GM13976 (cell line): ENCODE measurements at regions not wholly inside any gene's neighbourhood (a gene's known extent, or its start where the extent isn't known, plus 50 kb on each side); places are given as distances from the start of the nearest gene placed in this dataset.

ENCODE experiments used
- DNase-seq: peaks from one replicate; pipeline ENCODE4 v3.0.0; 2012; ENCODE audit warnings: low spot score
- CTCF ChIP-seq: IDR thresholded peaks from 2 replicates; pipeline ENCODE4 v1.5.1; 2012; ENCODE audit warnings: borderline replicate concordance, mild to moderate bottlenecking; ENCODE audit not compliant: insufficient read depth; ENCODE audit errors: extremely low read depth, missing control alignments, control extremely low read depth
- in situ Hi-C: fragments of 300-500 bp; cut with MboI; formaldehyde crosslinking; loops from one replicate; pipeline ENCODE4 v1.12.0; 2022; ENCODE audit warnings: low sequenced_read_pairs, mixed read lengths, inconsistent platforms; ENCODE audit not compliant: unreplicated experiment

- in situ Hi-C loops: no loop called here
Measured at GRCh38 chr14:28536889-28537288, 229.7 kb upstream of the FOXG1 start.

DNA sequence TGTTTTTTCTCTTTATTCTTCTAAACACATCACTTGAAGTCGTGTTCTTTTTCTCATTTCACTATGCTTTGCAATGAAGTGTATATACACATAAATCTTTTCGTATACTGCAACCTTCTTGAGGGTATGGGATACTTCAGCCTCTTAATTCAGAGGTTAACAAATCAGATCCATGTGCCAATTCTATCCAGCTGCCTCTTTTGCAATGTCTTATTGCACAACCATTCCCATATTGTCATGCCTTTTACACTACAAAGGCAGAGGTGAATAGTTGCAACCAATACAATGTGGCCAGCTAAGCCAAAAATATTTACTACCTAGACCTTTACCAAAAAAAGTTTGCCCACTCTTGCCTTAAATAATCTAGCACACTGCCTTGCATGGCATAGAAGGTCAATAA is 224.5 kb upstream of the FOXG1 start:
- TF ChIP-seq CTCF: no peak
- DNase-seq: no peak
- in situ Hi-C loops: no loop called here

More at GRCh38 chr14:28536889-28537288, 229.7 kb upstream of the FOXG1 start:
- DNase-seq: no peak
- no peak for TF ChIP-seq CTCF

GRCh38 chr14:28565345-28565744 is 201.2 kb upstream of the FOXG1 start:
- in situ Hi-C loops: no loop called here
- DNase-seq: no peak
- TF ChIP-seq CTCF: no peak

DNA sequence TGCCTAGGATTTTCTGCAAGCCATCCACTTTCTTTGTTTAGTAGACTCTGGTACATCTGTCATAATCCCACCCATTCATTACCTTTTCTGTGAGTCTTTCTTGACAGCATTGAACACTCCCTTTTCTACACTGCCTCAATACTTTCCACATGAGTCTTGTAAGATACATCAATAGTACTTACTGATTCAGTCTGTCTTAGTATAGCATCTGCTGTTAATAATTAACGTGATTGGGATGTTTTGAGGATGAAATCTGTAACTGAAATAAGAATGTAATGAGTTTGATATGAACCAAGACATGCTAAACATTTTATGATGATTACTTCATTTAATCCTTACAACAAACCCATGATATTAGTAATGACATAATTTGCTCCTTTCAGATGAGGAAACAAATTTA is 196.2 kb upstream of the FOXG1 start:
- in situ Hi-C loops: no loop called here
- no peak for TF ChIP-seq CTCF
- no peak for DNase-seq

GRCh38 chr14:28571636-28572035 is 195.0 kb upstream of the FOXG1 start:
- in situ Hi-C loops: no loop called here
- no peak for TF ChIP-seq CTCF
- no peak for DNase-seq

DNA sequence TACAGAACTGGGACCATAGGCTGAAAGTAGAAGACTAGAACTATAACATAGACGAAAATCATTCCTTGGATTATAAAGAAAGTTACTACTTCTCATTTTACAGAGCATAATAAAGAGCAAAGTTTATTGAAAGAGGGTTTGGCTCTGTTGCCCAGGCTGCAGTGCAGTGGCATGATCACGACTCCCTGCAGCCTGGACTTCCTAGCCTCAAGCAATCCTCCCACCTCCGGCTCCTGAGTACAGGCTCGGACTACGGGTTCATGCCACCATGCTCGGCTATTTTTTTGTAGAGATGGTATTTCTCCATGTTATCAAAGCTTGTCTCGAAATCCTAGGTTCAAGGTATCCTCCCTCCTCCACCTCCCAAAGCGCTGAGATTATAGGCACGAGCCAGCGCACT is 190.1 kb upstream of the FOXG1 start:
- in situ Hi-C loops: no loop called here
- TF ChIP-seq CTCF: no peak
- no peak for DNase-seq

DNA sequence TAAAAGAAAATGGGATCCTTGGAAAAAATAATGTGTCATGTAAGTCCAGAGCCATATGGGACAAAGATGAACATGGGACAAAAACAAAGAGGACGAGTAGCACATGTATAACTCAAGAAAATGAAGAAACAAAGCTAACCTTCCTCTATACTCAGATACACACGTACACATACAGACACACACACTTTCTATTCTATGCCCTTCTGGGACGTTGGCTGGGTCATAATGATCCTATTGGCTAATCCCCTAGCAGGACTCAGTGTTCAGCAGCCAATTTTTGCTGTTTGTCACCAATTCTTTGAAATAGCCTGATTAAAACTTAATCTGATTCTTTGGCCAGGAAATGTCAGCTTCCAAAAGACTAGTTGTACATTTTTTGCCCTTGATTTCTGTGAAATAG is 189.4 kb upstream of the FOXG1 start:
- no peak for DNase-seq
- no peak for TF ChIP-seq CTCF
- in situ Hi-C loops: no loop called here
